ENCODE measurements at regions not wholly inside any gene's neighbourhood (a gene's known extent, or its start where the extent isn't known, plus 50 kb on each side); places are given as distances from the start of the nearest gene placed in this dataset.
"Not testable (repeated sequence)": the region's sequence is repeated elsewhere in the genome, so short reads cannot be mapped to it uniquely, and the experiment has no call there.

GRCh38 chr4:108453366-108453765, 167.0 kb upstream of the RPL34 start:
- DNase-seq: no peak

- DNase-seq: no peak
These were observed 170.0 kb upstream of the RPL34 start for GRCh38 chr4:108450236-108450898.

GRCh38 chr4:108449129-108449528, 171.2 kb upstream of the RPL34 start:
- no peak for DNase-seq

GRCh38 chr4:108446556-108446955, 173.8 kb upstream of the RPL34 start:
- no peak for DNase-seq

- no peak for DNase-seq
These were observed 174.7 kb upstream of the RPL34 start for GRCh38 chr4:108445716-108446115.

- DNase-seq: no peak
These were observed 176.8 kb upstream of the RPL34 start for GRCh38 chr4:108443585-108443984.

- no peak for DNase-seq
These were observed 186.5 kb upstream of the RPL34 start for GRCh38 chr4:108433832-108434231.

- DNase-seq: not testable (repeated sequence)
These were observed 187.0 kb upstream of the RPL34 start for GRCh38 chr4:108433394-108433793.

GRCh38 chr4:108432418-108432817, 188.0 kb upstream of the RPL34 start:
- no peak for DNase-seq

- no peak for DNase-seq
These were observed 188.4 kb upstream of the RPL34 start for GRCh38 chr4:108431986-108432385.

GRCh38 chr4:108430921-108431320, 189.5 kb upstream of the RPL34 start:
- no peak for DNase-seq

- no peak for DNase-seq
These were observed 190.7 kb upstream of the RPL34 start for GRCh38 chr4:108429662-108430061.

- DNase-seq: no peak
These were observed 191.5 kb upstream of the RPL34 start for GRCh38 chr4:108428923-108429322.

- no peak for DNase-seq
These were observed 192.4 kb upstream of the RPL34 start for GRCh38 chr4:108427946-108428485.

GRCh38 chr4:108426493-108426892, 193.9 kb upstream of the RPL34 start:
- no peak for DNase-seq

- DNase-seq: no peak
These were observed 194.4 kb upstream of the RPL34 start for GRCh38 chr4:108425988-108426387.

- DNase-seq: no peak
These were observed 202.5 kb upstream of the RPL34 start for GRCh38 chr4:108417923-108418322.

GRCh38 chr4:108416831-108417230, 203.5 kb upstream of the RPL34 start:
- DNase-seq: no peak

GRCh38 chr4:108415389-108415788, 205.0 kb upstream of the RPL34 start:
- no peak for DNase-seq

- DNase-seq: no peak
These were observed 208.5 kb upstream of the RPL34 start for GRCh38 chr4:108411836-108412235.

GRCh38 chr4:108409691-108410090, 210.7 kb upstream of the RPL34 start:
- DNase-seq: not testable (repeated sequence)

GRCh38 chr4:108405586-108405985, 214.8 kb upstream of the RPL34 start:
- no peak for DNase-seq

- DNase-seq: no peak
These were observed 220.1 kb upstream of the RPL34 start for GRCh38 chr4:108400309-108400708.

- no peak for DNase-seq
These were observed 220.6 kb upstream of the RPL34 start for GRCh38 chr4:108399610-108400265.

- no peak for DNase-seq
These were observed 221.5 kb upstream of the RPL34 start for GRCh38 chr4:108398836-108399235.

Measured in midbrain (tissue), 1 donor.